ENCODE measurements at regions not wholly inside any gene's neighbourhood (a gene's known extent, or its start where the extent isn't known, plus 50 kb on each side); places are given as distances from the start of the nearest gene placed in this dataset.

GRCh38 chr16:35562919-35563318 lies 2103.5 kb downstream of the TP53TG3F start:
- Histone ChIP-seq H3K4me3 (ENCODE audit: control extremely low read depth in 1 of 5, extremely low read depth in 1 of 5, insufficient read depth in 1 of 5, low read depth in 2 of 5, low read length in 4 of 5) (no peak overlapping the region), H3K4me1 (ENCODE audit: control insufficient read depth in 2 of 2, insufficient read depth in 2 of 2, low read length in 2 of 2) (no peaks in the 10 kb centered on the region), H3K27me3 (replicated peaks in 1 of 4; ENCODE audit: control extremely low read depth in 1 of 4, control insufficient read depth in 3 of 4, insufficient read depth in 4 of 4, low read length in 3 of 4) (no peaks in the 10 kb centered on the region), H3K79me2 (ENCODE audit: control insufficient read depth, insufficient read depth, low read length) (no peaks in the 10 kb centered on the region), H4K20me1 (ENCODE audit: control insufficient read depth, insufficient read depth, low read length, poor library complexity, severe bottlenecking) (no peaks in the 10 kb centered on the region), H3K27ac (ENCODE audit: low read length in 2 of 2) (no peak overlapping the region), H3K36me3 (replicated peaks in 1 of 2; ENCODE audit: control extremely low read depth in 1 of 2, control insufficient read depth in 1 of 2, extremely low read depth in 1 of 2, insufficient read depth in 2 of 2, low read length in 1 of 2) (no peaks in the 10 kb centered on the region), H3K9ac (ENCODE audit: low read length) (no peak overlapping the region), H3K4me2 (replicated peaks; ENCODE audit: low read depth, low read length, poor library complexity, severe bottlenecking) (no peak overlapping the region), H3K9me3 (ENCODE audit: control extremely low read depth in 1 of 3, control insufficient read depth in 2 of 3, insufficient read depth in 1 of 3, low read length in 2 of 3) (peaks cover 0 to 14% (median 0%) of the 10 kb centered on the region in 3 donors), H2AFZ (ENCODE audit: insufficient read depth, low read depth, low read length, poor library complexity, severe bottlenecking) (no peak overlapping the region)
- Mint-ChIP-seq H3K9me3 (ENCODE audit: insufficient read depth) (peaks cover 19% of the 10 kb centered on the region), H3K27ac (no peak overlapping the region), H3K4me1 (no peaks in the 10 kb centered on the region), H3K27me3 (no peaks in the 10 kb centered on the region), H3K4me3 (no peak overlapping the region)
- CTCF ChIA-PET = no interaction called here
- DNase-seq (no peak), ATAC-seq (ENCODE audit: low read depth) (no peak)
- intact Hi-C loops (cut with micrococcal nuclease) = no loop called here
- TF ChIP-seq CTCF (IDR thresholded peaks at IDR 0.05) = no peak
- no peak for TF ChIP-seq EZH2 (IDR thresholded peaks at IDR 0.05; ENCODE audit: borderline replicate concordance, insufficient read depth, low read depth, low read length, poor library complexity, severe bottlenecking)
- WGBS (ENCODE audit: insufficient coverage) = 60% methylated on average over 1 of the region's 1 CpG
- POLR2A ChIA-PET = no interaction called here

- Histone ChIP-seq H3K27ac (ENCODE audit: low read length in 2 of 2) (no peak overlapping the region), H3K27me3 (replicated peaks in 1 of 4; ENCODE audit: control extremely low read depth in 1 of 4, control insufficient read depth in 3 of 4, insufficient read depth in 4 of 4, low read length in 3 of 4) (no peaks in the 10 kb centered on the region), H3K4me2 (replicated peaks; ENCODE audit: low read depth, low read length, poor library complexity, severe bottlenecking) (no peak overlapping the region), H3K9ac (ENCODE audit: low read length) (no peak overlapping the region), H3K4me1 (ENCODE audit: control insufficient read depth in 2 of 2, insufficient read depth in 2 of 2, low read length in 2 of 2) (no peaks in the 10 kb centered on the region), H4K20me1 (ENCODE audit: control insufficient read depth, insufficient read depth, low read length, poor library complexity, severe bottlenecking) (no peaks in the 10 kb centered on the region), H3K36me3 (replicated peaks in 1 of 2; ENCODE audit: control extremely low read depth in 1 of 2, control insufficient read depth in 1 of 2, extremely low read depth in 1 of 2, insufficient read depth in 2 of 2, low read length in 1 of 2) (no peaks in the 10 kb centered on the region), H3K4me3 (ENCODE audit: control extremely low read depth in 1 of 5, extremely low read depth in 1 of 5, insufficient read depth in 1 of 5, low read depth in 2 of 5, low read length in 4 of 5) (no peak overlapping the region), H2AFZ (ENCODE audit: insufficient read depth, low read depth, low read length, poor library complexity, severe bottlenecking) (no peak overlapping the region), H3K79me2 (ENCODE audit: control insufficient read depth, insufficient read depth, low read length) (no peaks in the 10 kb centered on the region), H3K9me3 (ENCODE audit: control extremely low read depth in 1 of 3, control insufficient read depth in 2 of 3, insufficient read depth in 1 of 3, low read length in 2 of 3) (peaks cover 0 to 16% (median 0%) of the 10 kb centered on the region in 3 donors)
- Mint-ChIP-seq H3K27ac (no peak overlapping the region), H3K4me1 (no peaks in the 10 kb centered on the region), H3K9me3 (ENCODE audit: insufficient read depth) (peaks cover 15% of the 10 kb centered on the region), H3K4me3 (no peak overlapping the region), H3K27me3 (no peaks in the 10 kb centered on the region)
- 94% methylated on average over 3 of the region's 3 CpGs for WGBS (ENCODE audit: insufficient coverage)
- ATAC-seq (ENCODE audit: low read depth) (no peak), DNase-seq (no peak)
- intact Hi-C loops (cut with micrococcal nuclease) = no loop called here
- ChIA-PET POLR2A (no interaction called here), CTCF (no interaction called here)
- TF ChIP-seq CTCF (IDR thresholded peaks at IDR 0.05) = no peak
- TF ChIP-seq EZH2 (IDR thresholded peaks at IDR 0.05; ENCODE audit: borderline replicate concordance, insufficient read depth, low read depth, low read length, poor library complexity, severe bottlenecking) = no peak
Measured at GRCh38 chr16:35564148-35564547, 2104.7 kb downstream of the TP53TG3F start.

All from B cell (primary cell).